ENCODE measurements at regions not wholly inside any gene's neighbourhood (a gene's known extent, or its start where the extent isn't known, plus 50 kb on each side); places are given as distances from the start of the nearest gene placed in this dataset.
A peak's percentile ranks its signal among the peaks of the same experiment; 100 is the strongest.

- FAIRE-seq = no peak
- intact Hi-C loops (cut with DNase I) = no loop called here
- ATAC-seq = no peak
- DNase-seq = no peak
- WGBS, 2 donors = 83 to 90% methylated on average over 4 of the region's 4 CpGs
- Histone ChIP-seq H3K9me3 (no peaks in the 10 kb centered on the region), H3K27me3 (peaks cover 0 to 3% (median 0%) of the 10 kb centered on the region in 4 donors), H3K27ac (no peak overlapping the region), H3K4me3 (no peak overlapping the region), H3K4me1 (peaks cover 0 to 6% (median 0%) of the 10 kb centered on the region in 3 donors), H3K36me3 (no peaks in the 10 kb centered on the region)
- no peak for TF ChIP-seq CTCF (IDR thresholded peaks at IDR 0.05)
Observed at GRCh38 chr14:96149131-96149530, 55.5 kb upstream of the BDKRB2 start.

GRCh38 chr14:96150214-96150613 is 54.4 kb upstream of the BDKRB2 start:
- Histone ChIP-seq H3K4me1 (peaks cover 0 to 5% (median 0%) of the 10 kb centered on the region in 3 donors), H3K9me3 (no peaks in the 10 kb centered on the region), H3K4me3 (no peak overlapping the region), H3K27me3 (peaks cover 0 to 3% (median 0%) of the 10 kb centered on the region in 4 donors), H3K36me3 (no peaks in the 10 kb centered on the region), H3K27ac (no peak overlapping the region)
- DNase-seq = no peak
- intact Hi-C loops (cut with DNase I) = no loop called here
- 58 to 65% methylated on average over 3 of the region's 3 CpGs for WGBS, 2 donors
- no peak for TF ChIP-seq CTCF (IDR thresholded peaks at IDR 0.05)
- ATAC-seq = no peak
- no peak for FAIRE-seq

GRCh38 chr14:96151242-96151641 is 53.4 kb upstream of the BDKRB2 start:
- Histone ChIP-seq H3K27me3 (peaks cover 0 to 3% (median 0%) of the 10 kb centered on the region in 4 donors), H3K4me3 (no peak overlapping the region), H3K27ac (no peak overlapping the region), H3K9me3 (no peaks in the 10 kb centered on the region), H3K4me1 (no peaks in the 10 kb centered on the region), H3K36me3 (no peaks in the 10 kb centered on the region)
- no peak for TF ChIP-seq CTCF (IDR thresholded peaks at IDR 0.05)
- peak in 1 of 6 donors; percentile 33 for DNase-seq
- intact Hi-C loops (cut with DNase I) = no loop called here
- WGBS, 2 donors = 59 to 68% methylated on average over 13 of the region's 13 CpGs
- no peak for FAIRE-seq
- ATAC-seq = no peak

DNA sequence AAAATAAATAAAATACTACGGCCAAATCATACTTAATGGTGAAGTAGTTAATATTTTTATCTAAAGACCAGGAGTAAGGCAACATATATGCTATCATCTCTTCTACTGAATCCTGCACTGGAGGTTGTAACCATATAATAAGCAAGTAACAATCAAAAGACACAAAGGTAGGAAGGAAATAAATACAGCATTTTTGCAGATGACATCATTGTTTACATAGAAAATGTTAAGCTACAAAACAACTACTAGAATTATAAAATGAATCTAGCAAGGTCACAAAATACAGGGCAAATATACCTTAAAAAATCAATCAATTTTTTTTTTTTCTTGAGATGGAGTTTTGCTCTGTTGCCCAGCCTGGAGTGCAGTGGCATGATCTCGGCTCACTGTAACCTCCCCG is 51.6 kb upstream of the BDKRB2 start:
- TF ChIP-seq CTCF (IDR thresholded peaks at IDR 0.05) = no peak
- ATAC-seq = no peak

More for the DNA sequence above, 51.6 kb upstream of the BDKRB2 start:
- intact Hi-C loops (cut with DNase I) = no loop called here
- Histone ChIP-seq H3K4me3 (no peak overlapping the region), H3K27ac (no peak overlapping the region), H3K36me3 (no peaks in the 10 kb centered on the region), H3K4me1 (no peaks in the 10 kb centered on the region), H3K27me3 (peaks cover 0 to 3% (median 0%) of the 10 kb centered on the region in 4 donors), H3K9me3 (no peaks in the 10 kb centered on the region)
- WGBS, 2 donors = 61 to 71% methylated on average over 3 of the region's 3 CpGs
- DNase-seq (no peak), FAIRE-seq (no peak)
